ENCODE measurements at regions not wholly inside any gene's neighbourhood (a gene's known extent, or its start where the extent isn't known, plus 50 kb on each side); places are given as distances from the start of the nearest gene placed in this dataset.

DNA sequence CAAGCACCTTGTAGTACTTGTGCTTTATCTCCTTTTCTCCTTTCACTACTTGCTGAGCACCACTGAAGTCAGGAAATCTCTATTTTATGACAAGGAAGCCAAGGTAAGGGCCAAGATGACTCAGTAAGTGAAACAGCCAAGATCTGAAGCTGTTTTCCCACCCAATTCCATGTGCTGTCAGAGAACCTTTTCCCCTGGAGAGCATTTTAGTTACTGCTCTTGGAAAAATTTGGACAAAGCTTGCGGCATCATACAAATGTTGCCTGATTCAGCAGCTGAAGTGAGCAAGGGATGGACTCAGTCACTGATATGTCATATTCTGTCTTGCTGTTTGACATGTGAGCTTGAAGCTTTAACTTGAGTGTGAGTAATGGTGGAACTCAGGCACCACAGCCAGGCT lies 391.4 kb downstream of the RAB28 start:
- H3K79me2 ChIP-seq (ENCODE audit: insufficient read depth, low read length) = no peaks in the 10 kb centered on the region
- no peak for DNase-seq (ENCODE audit: low spot score)
- in situ Hi-C loops (cut with HindIII; ENCODE audit: extremely low pct_ligation_motif_present, low pct_unique_long_range_greater_than_20kb) = no loop called here
- intact Hi-C loops (cut with micrococcal nuclease; ENCODE audit: unreplicated experiment) = no loop called here
- no peaks in the 10 kb centered on the region; a peak in 1 of 5 replicates for H3K27me3 ChIP-seq (ENCODE audit: control insufficient read depth in 1 of 2, insufficient read depth in 2 of 2, low read length in 2 of 2)
- no peaks in the 10 kb centered on the region for H3K4me1 ChIP-seq (ENCODE audit: insufficient read depth, low read length)
- no peak overlapping the region for H3K4me2 ChIP-seq (ENCODE audit: low read depth, low read length)
- H3K9ac ChIP-seq (ENCODE audit: insufficient read depth, low read depth, low read length) = no peak overlapping the region
- CTCF ChIA-PET (ENCODE audit: low intra/inter-chr PET ratio, low total read pairs) = no interaction called here
- H4K20me1 ChIP-seq (ENCODE audit: insufficient read depth, low read length) = no peaks in the 10 kb centered on the region
- 100% methylated on average over 1 of the region's 1 CpG for WGBS (ENCODE audit: low lambda C conversion rate)
- no peak for ATAC-seq
- BruUV-seq (replicated peaks) = no TSS peak
- no peaks in the 10 kb centered on the region for H3K9me3 ChIP-seq (ENCODE audit: low read length)
- POLR2A ChIA-PET = no interaction called here
- no peak for FAIRE-seq
- H3K36me3 ChIP-seq (replicated peaks in 1 of 2; ENCODE audit: control insufficient read depth in 1 of 2, insufficient read depth in 2 of 2, low read length in 2 of 2) = no peaks in the 10 kb centered on the region
- no peak overlapping the region for H3K27ac ChIP-seq (ENCODE audit: extremely low read length, insufficient read depth, low read length)
- no peak for TF ChIP-seq ZNF766 (CRISPR knock-in tag; IDR thresholded peaks at IDR 0.05; ENCODE audit: borderline replicate concordance)
- no peak overlapping the region for H3K4me3 ChIP-seq (replicated peaks in 1 of 3; ENCODE audit: insufficient read depth in 1 of 3, low read depth in 2 of 3, low read length in 3 of 3)
- no peak overlapping the region for H2AFZ ChIP-seq (ENCODE audit: low read length)

DNA sequence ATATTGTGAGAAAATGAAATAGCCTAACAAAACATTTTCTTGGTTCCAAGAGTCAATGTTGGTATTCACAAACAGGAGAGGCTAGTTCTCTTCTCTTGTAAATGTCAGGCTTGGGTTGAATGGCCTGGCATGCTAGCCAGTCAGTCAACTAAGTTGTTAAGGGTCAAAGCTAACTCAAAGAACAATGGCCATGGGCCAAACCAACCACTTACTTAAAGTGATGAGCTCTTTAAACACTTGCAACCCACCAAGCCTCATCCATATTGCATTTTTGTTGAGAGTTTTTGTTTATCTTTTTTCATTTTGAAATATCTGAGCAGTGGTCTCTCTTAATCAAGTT lies 394.5 kb downstream of the RAB28 start:
- POLR2A ChIA-PET = no interaction called here
- Histone ChIP-seq H3K36me3 (replicated peaks in 1 of 2; ENCODE audit: control insufficient read depth in 1 of 2, insufficient read depth in 2 of 2, low read length in 2 of 2) (no peaks in the 10 kb centered on the region), H3K4me1 (ENCODE audit: insufficient read depth, low read length) (no peaks in the 10 kb centered on the region), H3K27ac (ENCODE audit: extremely low read length, insufficient read depth, low read length) (no peak overlapping the region), H4K20me1 (ENCODE audit: insufficient read depth, low read length) (no peaks in the 10 kb centered on the region), H3K4me3 (replicated peaks in 1 of 3; ENCODE audit: insufficient read depth in 1 of 3, low read depth in 2 of 3, low read length in 3 of 3) (no peak overlapping the region), H2AFZ (ENCODE audit: low read length) (no peak overlapping the region), H3K9me3 (ENCODE audit: low read length) (no peaks in the 10 kb centered on the region), H3K79me2 (ENCODE audit: insufficient read depth, low read length) (no peaks in the 10 kb centered on the region), H3K9ac (ENCODE audit: insufficient read depth, low read depth, low read length) (no peak overlapping the region), H3K4me2 (ENCODE audit: low read depth, low read length) (no peak overlapping the region), H3K27me3 (ENCODE audit: control insufficient read depth in 1 of 2, insufficient read depth in 2 of 2, low read length in 2 of 2) (no peaks in the 10 kb centered on the region)
- in situ Hi-C loops (cut with HindIII; ENCODE audit: extremely low pct_ligation_motif_present, low pct_unique_long_range_greater_than_20kb) = no loop called here
- ATAC-seq (no peak), FAIRE-seq (no peak), DNase-seq (ENCODE audit: low spot score) (no peak)
- no TSS peak for BruUV-seq (replicated peaks)
- intact Hi-C loops (cut with micrococcal nuclease; ENCODE audit: unreplicated experiment) = no loop called here
- CTCF ChIA-PET (ENCODE audit: low intra/inter-chr PET ratio, low total read pairs) = no interaction called here
- no peak for TF ChIP-seq ZNF282 (IDR thresholded peaks at IDR 0.05; ENCODE audit: partially characterized antibody)
- TF ChIP-seq TRIM22 (IDR thresholded peaks at IDR 0.05) = no peak
- TF ChIP-seq RNF2 (conservative IDR thresholded peaks at IDR 0.05; ENCODE audit: low read depth) = no peak
- TF ChIP-seq RBM22 (optimal IDR thresholded peaks at IDR 0.05; ENCODE audit: low read length) = no peak
- TF ChIP-seq MIER3 (CRISPR knock-in tag; IDR thresholded peaks at IDR 0.05; ENCODE audit: borderline replicate concordance) = no peak
- no peak for TF ChIP-seq ZNF761 (CRISPR knock-in tag; conservative IDR thresholded peaks at IDR 0.05)
- no peak for TF ChIP-seq ZNF34 (CRISPR knock-in tag; IDR thresholded peaks at IDR 0.05; ENCODE audit: borderline replicate concordance)
- TF ChIP-seq ATF2 (CRISPR knock-in tag; IDR thresholded peaks at IDR 0.05) = no peak
- TF ChIP-seq HMGXB4 (CRISPR knock-in tag; IDR thresholded peaks at IDR 0.05; ENCODE audit: borderline replicate concordance in 1 of 2, low read depth in 1 of 2) = no peak
- no peak for TF ChIP-seq JUN (CRISPR knock-in tag; IDR thresholded peaks at IDR 0.05)
- TF ChIP-seq ELF3 (CRISPR knock-in tag; IDR thresholded peaks at IDR 0.05) = no peak
- no peak for TF ChIP-seq MYPOP (CRISPR knock-in tag; IDR thresholded peaks at IDR 0.05)
- no peak for TF ChIP-seq MIER2 (CRISPR knock-in tag; IDR thresholded peaks at IDR 0.05)
- TF ChIP-seq ZNF441 (CRISPR knock-in tag; IDR thresholded peaks at IDR 0.05; ENCODE audit: borderline replicate concordance) = no peak

Data from HepG2 (cell line).